ENCODE measurements at regions not wholly inside any gene's neighbourhood (a gene's known extent, or its start where the extent isn't known, plus 50 kb on each side); places are given as distances from the start of the nearest gene placed in this dataset.

DNA sequence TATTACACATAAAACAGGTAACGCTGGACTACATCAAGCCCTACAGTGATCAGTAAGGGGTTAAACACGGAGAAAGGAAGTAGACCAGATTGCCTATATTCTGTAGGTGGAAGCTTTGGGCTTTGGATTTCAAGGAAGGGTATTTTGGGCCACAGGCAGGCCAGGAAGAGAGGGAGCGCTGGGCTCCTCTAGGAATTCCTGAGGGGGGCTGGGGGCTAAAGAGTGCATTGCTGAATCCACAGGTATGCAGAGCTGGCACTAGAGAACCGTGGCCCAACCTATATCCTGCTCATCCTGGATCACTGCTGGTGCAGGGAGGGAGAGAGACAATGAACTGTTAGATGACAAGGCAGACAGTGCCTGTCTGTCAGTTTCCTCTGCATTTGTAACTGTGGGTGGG lies 367.1 kb downstream of the CSNK1G3 start:
- H3K4me1 ChIP-seq: peaks cover 23 to 43% (median 33%) of the 10 kb centered on the region in 4 donors
- 64 to 70% (median 67%) methylated on average over 4 of the region's 4 CpGs for WGBS, 5 donors

DNA sequence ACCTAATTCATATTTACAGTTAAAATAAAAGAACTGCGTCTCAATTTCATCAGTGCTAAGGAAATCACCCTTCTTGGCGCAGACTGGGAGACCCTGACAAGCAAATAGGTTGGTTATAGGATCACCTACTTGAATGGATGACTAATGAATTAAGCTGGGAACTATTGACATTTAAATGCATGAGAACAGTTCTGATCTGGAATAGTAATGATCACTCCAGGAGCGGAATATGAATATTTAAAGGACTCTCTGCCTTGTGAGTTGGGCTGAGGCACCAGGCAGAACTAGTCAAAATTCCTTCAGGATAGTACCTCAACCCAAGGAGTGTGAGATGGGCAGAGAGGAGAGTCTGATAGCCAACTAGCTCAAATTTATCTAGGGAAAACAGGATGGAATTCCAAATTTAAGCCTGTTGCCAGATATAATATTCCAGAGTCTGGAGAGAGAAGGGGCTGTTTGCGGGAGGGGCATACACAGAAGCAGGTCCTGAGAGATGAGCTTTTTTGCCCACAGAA lies 364.4 kb downstream of the CSNK1G3 start:
- TF ChIP-seq EP300 (IDR thresholded peaks at IDR 0.05) (no peak), POLR2AphosphoS5 (IDR thresholded peaks at IDR 0.05) (no peak), POLR2A (IDR thresholded peaks at IDR 0.05) (no peak)
- TF ChIP-seq, protein P1, sequence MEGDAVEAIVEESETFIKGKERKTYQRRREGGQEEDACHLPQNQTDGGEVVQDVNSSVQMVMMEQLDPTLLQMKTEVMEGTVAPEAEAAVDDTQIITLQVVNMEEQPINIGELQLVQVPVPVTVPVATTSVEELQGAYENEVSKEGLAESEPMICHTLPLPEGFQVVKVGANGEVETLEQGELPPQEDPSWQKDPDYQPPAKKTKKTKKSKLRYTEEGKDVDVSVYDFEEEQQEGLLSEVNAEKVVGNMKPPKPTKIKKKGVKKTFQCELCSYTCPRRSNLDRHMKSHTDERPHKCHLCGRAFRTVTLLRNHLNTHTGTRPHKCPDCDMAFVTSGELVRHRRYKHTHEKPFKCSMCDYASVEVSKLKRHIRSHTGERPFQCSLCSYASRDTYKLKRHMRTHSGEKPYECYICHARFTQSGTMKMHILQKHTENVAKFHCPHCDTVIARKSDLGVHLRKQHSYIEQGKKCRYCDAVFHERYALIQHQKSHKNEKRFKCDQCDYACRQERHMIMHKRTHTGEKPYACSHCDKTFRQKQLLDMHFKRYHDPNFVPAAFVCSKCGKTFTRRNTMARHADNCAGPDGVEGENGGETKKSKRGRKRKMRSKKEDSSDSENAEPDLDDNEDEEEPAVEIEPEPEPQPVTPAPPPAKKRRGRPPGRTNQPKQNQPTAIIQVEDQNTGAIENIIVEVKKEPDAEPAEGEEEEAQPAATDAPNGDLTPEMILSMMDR (IDR thresholded peaks at IDR 0.05): no peak
- Histone ChIP-seq H3K9me3 (no peaks in the 10 kb centered on the region), H3K4me1 (peaks cover 13 to 29% (median 22%) of the 10 kb centered on the region in 4 donors), H3K27ac (no peak overlapping the region), H3K36me3 (no peaks in the 10 kb centered on the region), H3K4me3 (no peak overlapping the region), H3K27me3 (no peaks in the 10 kb centered on the region)
- intact Hi-C loops (cut with DNase I; ENCODE audit: low total_unique reads): no loop called here
- DNase-seq: no peak
- 78 to 90% (median 86%) methylated on average over 4 of the region's 4 CpGs for WGBS, 5 donors

More for the DNA sequence above, 367.1 kb downstream of the CSNK1G3 start:
- Histone ChIP-seq H3K27me3 (no peaks in the 10 kb centered on the region), H3K9me3 (no peaks in the 10 kb centered on the region), H3K27ac (no peak overlapping the region), H3K36me3 (no peaks in the 10 kb centered on the region), H3K4me3 (no peak overlapping the region)
- intact Hi-C loops (cut with DNase I; ENCODE audit: low total_unique reads): no loop called here
- DNase-seq: no peak
- TF ChIP-seq POLR2AphosphoS5 (IDR thresholded peaks at IDR 0.05) (no peak), EP300 (IDR thresholded peaks at IDR 0.05) (no peak), POLR2A (IDR thresholded peaks at IDR 0.05) (no peak)
- TF ChIP-seq, protein P1 (IDR thresholded peaks at IDR 0.05): no peak

DNA sequence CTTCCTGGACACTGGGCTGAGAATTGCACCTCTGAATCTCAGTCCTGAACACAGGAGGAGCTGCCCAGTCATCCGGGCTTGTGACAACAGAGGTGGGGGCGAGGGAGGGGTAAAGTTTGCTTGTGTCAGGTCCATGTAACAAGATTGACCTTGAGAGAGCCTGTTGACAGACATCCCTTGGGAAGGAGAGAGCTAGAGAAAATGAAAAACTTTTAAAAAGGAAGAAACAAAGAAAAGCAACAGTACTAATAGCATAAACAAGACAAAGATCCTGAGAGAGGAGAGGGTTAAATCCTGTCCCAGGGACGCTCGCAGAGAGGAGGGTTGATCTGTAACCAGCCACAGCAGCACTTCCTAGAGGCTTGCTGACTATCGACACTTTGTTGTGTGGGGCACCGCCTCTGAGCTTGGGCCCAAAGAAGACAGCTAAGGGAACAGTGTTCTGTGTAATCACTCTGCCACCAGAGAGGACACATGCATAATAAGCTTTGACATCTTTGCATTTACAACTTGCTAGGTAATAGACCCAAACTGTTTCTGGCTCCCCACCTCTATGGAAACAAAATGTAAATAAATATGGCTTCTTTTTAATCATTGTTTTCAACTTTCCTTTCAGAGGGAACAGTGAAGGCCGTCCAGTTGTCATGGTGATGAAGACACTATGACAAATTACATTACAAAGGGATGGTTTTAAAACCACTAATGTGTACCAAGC lies 363.7 kb downstream of the CSNK1G3 start:
- Histone ChIP-seq H3K4me1 (peaks cover 12 to 24% (median 21%) of the 10 kb centered on the region in 4 donors), H3K27ac (peak overlapping the region in 2 of 5 donors; percentile 11 to 24), H3K27me3 (no peaks in the 10 kb centered on the region), H3K4me3 (no peak overlapping the region), H3K9me3 (no peaks in the 10 kb centered on the region), H3K36me3 (no peaks in the 10 kb centered on the region)
- WGBS, 5 donors: 14 to 28% (median 19%) methylated on average over 7 of the region's 7 CpGs
- DNase-seq: peak in 1 of 2 donors; percentile 64
- intact Hi-C loops (cut with DNase I; ENCODE audit: low total_unique reads): no loop called here
- no peak for TF ChIP-seq POLR2AphosphoS5 (IDR thresholded peaks at IDR 0.05)
- TF ChIP-seq POLR2A (IDR thresholded peaks at IDR 0.05): no peak
- no peak for TF ChIP-seq EP300 (IDR thresholded peaks at IDR 0.05)
- TF ChIP-seq, protein P1 (IDR thresholded peaks at IDR 0.05): no peak

DNA sequence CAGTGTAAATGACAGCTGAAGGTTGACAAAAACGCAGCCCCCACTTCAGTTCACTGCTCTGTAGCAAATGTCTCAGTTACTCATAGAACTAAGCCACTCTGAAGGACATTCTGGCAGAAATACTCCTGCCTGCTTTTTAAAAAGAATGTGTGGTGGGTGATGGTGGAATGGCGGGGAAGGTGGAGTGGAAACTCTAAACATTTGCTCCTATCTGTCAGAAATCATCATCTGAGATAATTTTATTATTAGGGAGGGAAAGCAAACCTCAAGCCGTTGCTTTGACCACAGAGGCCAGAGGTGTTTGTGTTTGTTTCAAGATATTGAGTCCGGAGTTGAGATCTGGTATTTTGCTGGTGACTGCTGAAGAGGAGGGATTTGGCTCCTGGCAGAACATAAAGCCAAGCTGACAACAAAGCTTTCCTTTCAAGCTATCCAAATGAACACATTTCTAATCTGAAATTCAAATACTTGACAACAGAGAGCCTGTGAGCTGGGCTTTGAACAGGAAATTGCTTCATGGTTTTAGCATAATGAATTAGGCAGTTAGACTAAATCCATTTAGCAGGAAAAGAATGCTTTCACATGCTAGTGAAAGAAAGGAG lies 362.7 kb downstream of the CSNK1G3 start:
- DNase-seq: peak in 1 of 2 donors; percentile 68
- intact Hi-C loops (cut with DNase I; ENCODE audit: low total_unique reads): no loop called here
- Histone ChIP-seq H3K4me3 (no peak overlapping the region), H3K4me1 (peaks cover 12 to 24% (median 21%) of the 10 kb centered on the region in 4 donors), H3K27me3 (no peaks in the 10 kb centered on the region), H3K36me3 (no peaks in the 10 kb centered on the region), H3K27ac (peak overlapping the region in 3 of 5 donors; percentile 9 to 24 (median 11)), H3K9me3 (no peaks in the 10 kb centered on the region)
- peak in 1 of 3 donors; percentile 32 for TF ChIP-seq POLR2AphosphoS5 (IDR thresholded peaks at IDR 0.05)
- no peak for TF ChIP-seq EP300 (IDR thresholded peaks at IDR 0.05)
- 16 to 37% (median 32%) methylated on average over 4 of the region's 4 CpGs for WGBS, 5 donors

Measured in stomach (tissue), 8 donors.